ENCODE measurements at regions not wholly inside any gene's neighbourhood (a gene's known extent, or its start where the extent isn't known, plus 50 kb on each side); places are given as distances from the start of the nearest gene placed in this dataset. TPM values are rescaled to one million over a fixed set of nuclear protein-coding genes. Genes with fewer than 3 reads are reported as not detected.

- Histone ChIP-seq H3K27me3 (ENCODE audit: insufficient read depth, low read length) (peaks cover 4% of the 10 kb centered on the region), H3K36me3 (ENCODE audit: insufficient read depth, low read length) (no peaks in the 10 kb centered on the region), H3K4me3 (ENCODE audit: low read length in 2 of 2) (no peak overlapping the region), H3K9me3 (ENCODE audit: control insufficient read depth in 1 of 2, low read length in 2 of 2) (no peaks in the 10 kb centered on the region), H3K4me1 (ENCODE audit: insufficient read depth, low read length) (no peaks in the 10 kb centered on the region), H3K27ac (ENCODE audit: low read depth, low read length) (no peak overlapping the region)
- Mint-ChIP-seq H3K9me3 (peaks cover 0 to 5% (median 0%) of the 10 kb centered on the region in 8 donors), H3K4me3 (no peak overlapping the region), H3K27ac (no peak overlapping the region), H3K27me3 (peaks cover 11 to 20% of the 10 kb centered on the region in 2 donors), H3K4me1 (no peaks in the 10 kb centered on the region), H3K36me3 (no peaks in the 10 kb centered on the region)
- no peak for DNase-seq
- ChIA-PET CTCF (ENCODE audit: partially characterized antibody) (no interaction called here), POLR2A (ENCODE audit: partially characterized antibody) (no interaction called here)
- intact Hi-C loops (cut with micrococcal nuclease) = no loop called here
Observed at GRCh38 chr6:98783578-98783977, 50.8 kb upstream of the POU3F2 start.

Small RNA genes in the stretch of these regions (microRNA-seq; reads per million reads assigned to microRNA genes)
- gene MIR2113 (ENCODE audit: borderline microRNAs expressed, borderline number of aligned reads, borderline replicate concordance) = not detected

Data from CD4-positive, alpha-beta memory T cell (primary cell).